DMS53 treated with DMSO at 0.1 percent for 48 hours (cell line): ENCODE measurements at regions not wholly inside any gene's neighbourhood (a gene's known extent, or its start where the extent isn't known, plus 50 kb on each side); places are given as distances from the start of the nearest gene placed in this dataset.

Experiments used
- DNase-seq: peaks from one replicate; lab custom pipeline; 2025; ENCODE audit not compliant: unreplicated experiment; lab: John Stamatoyannopoulos, UW

DNA sequence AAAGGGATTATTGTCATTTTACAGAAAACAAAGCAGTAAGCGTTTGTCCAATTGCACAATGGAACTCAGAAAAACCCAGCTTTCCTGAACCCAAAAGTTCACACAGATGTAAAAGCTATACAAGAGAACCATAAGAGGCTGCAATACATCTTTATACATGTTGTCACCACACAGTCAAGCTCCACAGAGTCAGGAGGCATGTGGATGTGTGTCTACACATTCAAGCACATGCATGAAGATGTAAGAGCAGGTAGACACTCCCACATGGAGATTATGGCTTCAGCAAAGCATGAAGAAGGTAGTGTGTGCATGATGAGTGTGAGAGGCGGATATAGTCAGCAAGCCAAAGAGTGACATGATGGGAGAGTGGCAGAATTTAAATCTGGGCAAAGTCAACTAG is 124.7 kb upstream of the THBS1 start:
- no peak for DNase-seq

DNA sequence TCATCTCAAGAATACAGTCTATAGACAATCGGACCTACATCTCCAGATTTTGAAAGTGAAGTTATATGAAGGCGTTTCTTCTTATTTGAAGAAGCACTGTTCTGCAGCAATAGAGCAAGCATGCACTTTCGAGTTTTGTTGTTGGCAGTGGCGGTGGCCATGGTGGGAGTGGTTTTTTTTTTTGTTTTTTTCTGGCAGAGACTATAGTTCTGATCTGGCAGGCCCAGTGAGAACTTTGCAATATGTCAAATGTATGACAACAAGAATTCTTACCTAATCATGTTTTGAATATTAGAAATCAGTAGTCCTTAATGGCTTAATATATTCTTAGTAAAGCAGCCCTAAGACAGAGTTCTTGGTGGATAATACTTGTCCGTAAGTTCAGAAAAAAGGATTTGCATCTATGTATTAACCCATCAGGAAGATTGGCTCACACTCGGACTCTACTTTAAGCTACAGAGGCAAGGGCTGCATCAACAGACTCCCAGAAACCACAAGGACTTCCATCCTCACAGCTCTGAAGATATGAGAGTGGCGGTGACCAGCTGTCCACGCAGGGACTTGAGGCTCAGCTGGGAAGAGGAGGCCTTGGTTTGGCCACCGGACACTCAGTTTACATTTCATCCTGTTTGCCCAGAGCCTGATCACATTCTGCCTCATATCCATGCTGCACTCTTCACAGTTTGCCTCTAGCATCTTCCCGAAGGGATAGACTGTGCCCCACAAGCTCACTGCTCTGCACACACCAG is 124.1 kb upstream of the THBS1 start:
- DNase-seq: no peak

DNA sequence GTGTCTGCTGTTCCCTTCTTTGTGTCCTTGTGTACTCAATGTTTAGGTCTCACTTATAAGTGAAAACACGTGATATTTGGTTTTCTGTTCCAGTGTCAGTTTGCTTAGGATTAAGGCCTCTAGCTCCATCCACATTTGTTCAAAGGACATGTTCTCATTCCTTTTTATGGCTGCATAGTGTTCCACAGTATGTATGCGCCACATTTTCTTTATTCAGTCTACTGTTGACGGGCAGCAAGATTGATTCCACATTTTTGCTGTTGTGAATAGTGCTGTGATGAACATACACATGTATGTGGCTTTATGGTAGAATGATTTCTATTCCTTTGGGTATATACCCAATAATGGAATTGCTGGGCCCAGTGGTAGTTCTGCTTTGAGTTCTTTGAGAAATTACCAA is 122.7 kb upstream of the THBS1 start:
- no peak for DNase-seq

DNA sequence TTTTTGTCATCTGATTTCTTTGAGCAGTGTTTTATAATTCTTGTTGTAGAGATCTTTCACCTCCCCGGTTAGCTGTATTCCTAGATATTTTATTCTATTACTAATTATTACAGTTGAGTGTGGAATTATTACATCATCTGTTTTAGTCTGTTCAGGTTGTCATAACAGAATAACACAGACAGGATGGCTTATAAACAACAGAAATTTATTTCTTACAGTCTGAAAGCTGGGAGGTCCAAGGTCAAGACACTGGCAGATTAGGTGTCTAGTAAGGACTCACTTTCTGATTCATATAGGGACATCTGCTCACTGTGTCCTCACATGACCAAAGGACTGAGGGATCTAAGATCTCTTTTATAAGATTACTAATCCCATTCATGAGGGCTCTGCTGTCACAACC is 121.3 kb upstream of the THBS1 start:
- DNase-seq: no peak

DNA sequence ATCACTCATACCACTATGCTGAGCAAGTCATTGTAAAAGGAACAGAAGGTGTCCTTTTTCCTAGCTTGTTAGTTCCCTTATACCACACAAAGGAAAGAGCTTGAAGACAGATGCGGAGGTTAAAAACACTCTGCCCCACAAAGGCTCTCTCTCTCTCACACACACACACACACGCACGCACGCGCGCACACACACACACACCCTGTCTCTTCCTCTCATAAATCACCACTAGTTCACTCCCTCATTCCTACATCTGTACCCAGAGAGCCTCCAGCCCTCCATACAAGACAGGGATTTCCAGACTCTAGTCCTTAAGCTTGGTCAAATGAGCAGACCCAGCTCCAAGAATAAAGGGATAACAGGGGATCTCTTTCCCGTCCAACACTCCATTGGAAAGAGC is 120.1 kb upstream of the THBS1 start:
- no peak for DNase-seq

DNA sequence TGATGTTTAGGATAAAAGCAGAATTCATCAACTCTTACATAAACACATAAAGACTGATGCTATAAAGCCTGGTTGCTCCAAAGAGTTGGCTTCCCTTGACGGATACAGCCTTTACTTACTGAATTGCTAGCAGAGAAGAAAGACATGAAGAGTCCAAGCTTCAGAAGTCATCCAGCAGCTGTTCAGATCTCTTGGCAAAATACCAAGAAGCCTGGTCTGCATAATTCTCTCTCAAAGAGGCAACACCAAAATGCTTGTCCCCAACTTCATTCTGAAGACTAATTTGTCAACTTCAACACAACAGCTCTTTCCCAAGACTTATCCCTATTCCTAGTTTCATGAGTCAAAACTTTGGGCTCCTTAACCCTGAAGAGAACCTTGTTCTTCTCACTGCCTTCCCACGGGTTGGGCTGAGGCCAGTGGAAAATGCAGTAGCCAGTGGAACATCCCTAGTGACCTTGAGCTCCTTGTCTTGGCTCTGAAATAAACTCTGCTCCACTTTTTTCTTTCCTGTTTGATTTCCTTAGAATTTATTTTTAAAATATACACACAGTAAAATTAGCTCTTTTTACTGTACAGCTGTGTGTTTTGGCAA is 119.2 kb upstream of the THBS1 start:
- no peak for DNase-seq

- DNase-seq: no peak
Observed at GRCh38 chr15:39462691-39463090, 118.2 kb upstream of the THBS1 start.

- no peak for DNase-seq
Observed at GRCh38 chr15:39465843-39466749, 114.8 kb upstream of the THBS1 start.

- no peak for DNase-seq
Observed at GRCh38 chr15:39466750-39467105, 114.2 kb upstream of the THBS1 start.

- DNase-seq: no peak
Observed at GRCh38 chr15:39468331-39468730, 112.5 kb upstream of the THBS1 start.

DNA sequence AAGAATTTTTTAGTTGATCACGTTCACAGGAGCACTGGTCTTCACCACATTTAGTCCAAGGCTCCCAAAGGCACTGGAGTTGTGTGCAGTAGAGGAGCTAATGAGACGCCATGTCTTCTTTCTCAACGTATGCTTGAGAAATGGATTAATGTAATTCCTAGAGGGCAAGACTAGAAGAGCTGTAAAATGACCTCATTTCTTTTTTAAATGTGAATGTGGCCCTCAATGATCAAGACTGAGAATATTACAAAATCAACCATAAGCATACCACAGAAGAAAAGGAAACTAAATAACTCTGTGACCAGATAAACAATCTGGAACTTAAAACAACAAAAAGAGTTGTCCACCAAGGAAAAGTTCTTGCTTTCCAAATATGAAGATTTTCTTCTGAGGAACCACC is 112.1 kb upstream of the THBS1 start:
- no peak for DNase-seq

DNA sequence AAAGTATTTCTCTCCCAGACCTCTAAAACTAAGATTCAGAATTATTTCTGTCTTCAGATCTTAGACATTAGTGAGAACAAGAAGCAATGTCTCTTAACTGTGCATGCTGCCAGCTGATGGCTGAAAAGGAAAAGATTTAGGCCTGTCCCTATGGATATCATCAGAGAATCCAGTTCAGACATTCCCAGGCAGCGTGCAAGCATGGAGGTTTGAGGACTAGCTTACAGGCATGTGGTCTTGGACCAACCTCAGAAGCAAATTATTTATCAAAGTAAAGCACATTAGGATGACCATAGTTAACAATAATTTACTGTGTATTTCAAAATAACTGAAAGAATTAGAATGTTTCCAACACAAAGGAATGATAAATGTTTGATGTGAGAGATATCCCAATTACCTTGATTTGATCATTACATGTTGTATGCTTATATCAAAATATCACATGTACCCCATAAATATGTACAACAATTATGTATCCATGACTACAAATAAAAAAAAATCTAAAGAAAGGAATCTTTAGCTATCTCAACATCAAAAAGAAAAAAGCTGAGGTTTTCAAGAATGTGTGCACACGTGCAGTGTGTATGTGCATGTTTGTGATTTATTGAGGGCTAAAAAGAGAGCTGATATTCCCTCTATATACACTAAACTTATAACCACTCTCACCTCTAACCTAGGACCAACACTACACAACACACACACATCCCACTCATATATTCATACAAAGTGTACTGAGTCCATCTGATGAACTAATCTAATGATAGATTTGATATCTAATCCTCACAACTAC is 108.9 kb upstream of the THBS1 start:
- DNase-seq: no peak

- DNase-seq: no peak
Observed at GRCh38 chr15:39472621-39473297, 108.1 kb upstream of the THBS1 start.

- no peak for DNase-seq
Observed at GRCh38 chr15:39473298-39473947, 107.5 kb upstream of the THBS1 start.

DNA sequence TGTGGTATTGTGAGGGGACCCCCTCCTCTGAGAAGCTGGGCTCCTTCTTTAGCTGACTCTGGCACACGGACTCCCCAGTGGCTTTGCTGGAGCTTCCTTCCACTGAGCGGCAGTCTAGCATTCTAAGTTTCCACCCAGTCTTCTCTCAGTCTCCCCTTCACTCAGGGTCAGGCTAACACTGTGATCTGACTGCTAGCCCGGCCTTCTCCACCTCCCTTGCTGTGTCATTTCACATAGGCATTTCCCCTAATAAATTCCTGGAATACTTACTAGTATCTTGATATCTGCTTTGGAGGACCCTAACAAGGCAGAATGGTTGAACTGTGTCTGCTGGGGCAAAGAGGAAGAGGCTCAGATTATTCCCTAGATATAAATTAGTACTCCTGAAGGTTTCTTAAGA is 106.2 kb upstream of the THBS1 start:
- DNase-seq: no peak

DNA sequence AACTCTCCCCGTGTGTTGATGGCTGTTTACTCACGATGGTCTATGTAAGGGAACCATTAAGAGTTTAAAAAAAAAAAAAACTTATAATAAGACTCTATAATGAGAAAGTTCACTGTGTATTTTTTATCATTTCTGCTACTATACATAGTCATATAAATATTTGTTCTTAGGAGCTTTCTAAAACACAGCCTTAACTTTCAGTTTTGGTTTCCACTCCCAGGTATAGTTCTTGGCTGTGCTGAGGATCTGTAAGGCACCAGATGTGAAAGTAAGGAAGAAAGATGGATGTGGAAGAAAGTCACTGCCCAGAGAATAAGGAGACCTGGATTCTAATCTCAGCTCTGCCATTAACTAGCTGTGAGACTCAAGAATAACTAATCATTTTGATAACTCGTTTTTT is 101.9 kb upstream of the THBS1 start:
- DNase-seq: no peak

DNA sequence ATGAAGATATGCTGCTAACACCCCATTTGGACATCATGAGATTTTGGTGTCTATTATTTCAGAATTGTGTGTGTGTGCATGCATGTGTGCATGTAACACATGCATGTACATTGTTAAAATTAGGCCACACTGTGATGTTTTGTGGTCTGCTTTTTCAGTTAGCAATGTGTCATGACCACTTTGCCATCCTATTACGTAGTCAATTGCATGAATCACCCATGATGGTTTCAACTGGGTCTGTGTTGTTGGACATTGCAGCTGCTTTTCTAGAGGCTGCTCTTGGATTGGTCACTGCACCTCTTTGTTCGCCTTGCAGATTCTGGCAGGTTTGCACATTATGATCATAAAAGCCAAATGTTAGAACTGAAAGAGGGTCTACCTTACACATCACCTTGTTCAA is 101.0 kb upstream of the THBS1 start:
- no peak for DNase-seq

DNA sequence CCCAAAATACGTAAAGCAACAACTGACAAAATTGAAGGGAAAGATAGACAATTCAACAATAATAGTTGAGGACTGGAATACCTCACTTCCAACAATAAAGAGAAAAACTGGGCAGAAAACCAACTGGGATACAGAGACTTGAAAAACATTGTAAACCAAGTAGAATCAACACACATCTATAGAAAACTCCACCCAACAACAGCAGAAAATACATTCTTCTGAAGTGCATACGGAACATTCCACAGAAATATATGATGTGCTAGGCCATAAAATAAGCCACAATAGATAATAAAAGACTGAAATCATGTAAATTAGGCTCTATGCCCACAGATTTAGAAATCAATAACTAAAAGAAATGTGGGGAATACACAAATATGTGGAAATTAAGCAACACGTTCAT is 98.4 kb upstream of the THBS1 start:
- no peak for DNase-seq

DNA sequence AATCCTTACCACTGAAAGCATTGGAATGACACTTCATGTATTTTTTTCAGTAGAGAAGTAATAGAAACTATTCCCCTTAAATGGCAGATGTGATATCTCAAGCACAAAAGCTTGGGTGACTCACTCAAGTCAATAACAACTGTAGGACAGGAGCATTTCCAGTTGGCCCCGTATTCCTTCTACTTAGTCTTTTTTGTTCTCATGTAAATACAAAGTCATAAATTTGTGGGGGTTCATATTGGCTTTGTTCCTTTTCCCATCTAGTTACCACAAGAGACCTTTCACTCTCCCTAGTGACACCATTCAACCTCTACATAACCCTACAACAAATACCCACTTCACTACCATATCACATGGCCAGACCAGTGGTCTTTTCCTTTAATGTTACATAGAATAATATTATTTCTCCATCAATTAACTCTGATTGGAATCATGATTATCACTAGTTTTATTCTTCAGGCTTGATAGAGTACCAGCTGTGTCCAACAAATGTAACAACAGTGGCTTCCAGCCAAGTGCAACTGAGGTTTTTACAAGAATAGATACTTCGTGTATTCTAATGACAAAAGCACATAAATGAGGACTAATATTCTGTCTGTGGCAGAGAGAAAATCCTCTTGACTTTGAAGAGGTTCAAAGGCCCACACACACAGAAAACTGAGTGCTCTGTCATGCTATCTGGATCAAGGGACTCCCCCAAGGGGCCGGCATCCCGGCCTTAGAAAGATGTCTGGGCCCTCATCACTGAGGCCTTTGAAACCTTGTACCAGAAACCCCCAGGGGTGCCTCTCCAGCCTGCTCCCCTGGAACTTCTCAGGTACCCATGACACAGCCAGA is 94.0 kb upstream of the THBS1 start:
- DNase-seq: peak; percentile 38

GRCh38 chr15:39487458-39487735 is 93.5 kb upstream of the THBS1 start:
- no peak for DNase-seq
